Hepatocyte (in vitro differentiated cells): ENCODE measurements at regions not wholly inside any gene's neighbourhood (a gene's known extent, or its start where the extent isn't known, plus 50 kb on each side); places are given as distances from the start of the nearest gene placed in this dataset.

Experiments
- EZH2 ChIP-seq: fragments of 200-600 bp; sonication (generic); IDR thresholded peaks from 2 replicates; pipeline ENCODE4 v1.6.1; 2016; ENCODE audit warnings: antibody characterized with exemption, mild to moderate bottlenecking, borderline replicate concordance
- EZH2phosphoT487 ChIP-seq: fragments of 200-600 bp; sonication (generic); IDR thresholded peaks from one replicate; pipeline ENCODE4 v1.6.1; 2018; ENCODE audit warnings: antibody characterized with exemption, mild to moderate bottlenecking, low read depth, moderate library complexity; ENCODE audit not compliant: unreplicated experiment, severe bottlenecking
- TF ChIP-seq, protein P1 (sequence below): fragments of 200-600 bp; sonication (generic); IDR thresholded peaks from 2 replicates; pipeline ENCODE4 v1.5.1; 2016; ENCODE audit warnings: antibody characterized with exemption, mild to moderate bottlenecking; ENCODE audit not compliant: poor library complexity

DNA sequence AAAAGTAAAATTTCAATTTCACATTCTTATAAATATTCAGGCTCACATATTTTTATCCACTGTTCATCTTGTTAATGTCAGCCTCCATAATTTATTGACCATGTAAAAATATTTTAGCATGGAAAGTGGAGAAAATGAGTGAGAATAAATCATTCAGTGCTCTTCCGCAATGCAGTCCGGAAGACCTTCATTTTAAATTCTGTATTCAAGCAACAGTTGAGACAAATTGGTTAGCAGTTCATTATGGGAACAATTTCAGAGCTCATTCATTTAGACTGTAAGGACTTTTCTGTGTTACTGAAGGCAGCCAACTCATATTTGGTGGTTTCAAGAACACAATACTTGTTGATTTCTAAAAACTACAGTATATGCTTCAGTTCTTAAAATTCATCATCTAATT is 97.8 kb downstream of the TYW3 start:
- no peak for TF ChIP-seq EZH2
- TF ChIP-seq, protein P1, sequence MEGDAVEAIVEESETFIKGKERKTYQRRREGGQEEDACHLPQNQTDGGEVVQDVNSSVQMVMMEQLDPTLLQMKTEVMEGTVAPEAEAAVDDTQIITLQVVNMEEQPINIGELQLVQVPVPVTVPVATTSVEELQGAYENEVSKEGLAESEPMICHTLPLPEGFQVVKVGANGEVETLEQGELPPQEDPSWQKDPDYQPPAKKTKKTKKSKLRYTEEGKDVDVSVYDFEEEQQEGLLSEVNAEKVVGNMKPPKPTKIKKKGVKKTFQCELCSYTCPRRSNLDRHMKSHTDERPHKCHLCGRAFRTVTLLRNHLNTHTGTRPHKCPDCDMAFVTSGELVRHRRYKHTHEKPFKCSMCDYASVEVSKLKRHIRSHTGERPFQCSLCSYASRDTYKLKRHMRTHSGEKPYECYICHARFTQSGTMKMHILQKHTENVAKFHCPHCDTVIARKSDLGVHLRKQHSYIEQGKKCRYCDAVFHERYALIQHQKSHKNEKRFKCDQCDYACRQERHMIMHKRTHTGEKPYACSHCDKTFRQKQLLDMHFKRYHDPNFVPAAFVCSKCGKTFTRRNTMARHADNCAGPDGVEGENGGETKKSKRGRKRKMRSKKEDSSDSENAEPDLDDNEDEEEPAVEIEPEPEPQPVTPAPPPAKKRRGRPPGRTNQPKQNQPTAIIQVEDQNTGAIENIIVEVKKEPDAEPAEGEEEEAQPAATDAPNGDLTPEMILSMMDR: no peak
- no peak for TF ChIP-seq EZH2phosphoT487
